T-helper 1 cell treated with Interleukin-12 subunit alpha and Interleukin-12 subunit beta and Interleukin-4 antibody, amounts not matched to agents 30 μg/mL and 1 μg/mL, for 36 hours (primary cell): ENCODE measurements at regions not wholly inside any gene's neighbourhood (a gene's known extent, or its start where the extent isn't known, plus 50 kb on each side); places are given as distances from the start of the nearest gene placed in this dataset.

Experiments used
- H3K27ac Mint-ChIP-seq: one replicate; pipeline ENCODE4 v1.8.0; 2021; ENCODE audit warnings: mild to moderate bottlenecking, mixed read lengths
- H3K27me3 Mint-ChIP-seq: one replicate; pipeline ENCODE4 v1.8.0; 2021; ENCODE audit warnings: low read depth, mixed read lengths
- H3K36me3 Mint-ChIP-seq: one replicate; pipeline ENCODE4 v1.8.0; 2021; ENCODE audit warnings: low read depth, mixed read lengths
- H3K4me1 Mint-ChIP-seq: one replicate; pipeline ENCODE4 v1.8.0; 2021; ENCODE audit warnings: low read depth, mixed read lengths
- H3K4me3 Mint-ChIP-seq: one replicate; pipeline ENCODE4 v1.8.0; 2021; ENCODE audit warnings: mild to moderate bottlenecking, moderate library complexity, mixed read lengths
- H3K9me3 Mint-ChIP-seq: one replicate; pipeline ENCODE4 v1.8.0; 2021; ENCODE audit warnings: mixed read lengths

DNA sequence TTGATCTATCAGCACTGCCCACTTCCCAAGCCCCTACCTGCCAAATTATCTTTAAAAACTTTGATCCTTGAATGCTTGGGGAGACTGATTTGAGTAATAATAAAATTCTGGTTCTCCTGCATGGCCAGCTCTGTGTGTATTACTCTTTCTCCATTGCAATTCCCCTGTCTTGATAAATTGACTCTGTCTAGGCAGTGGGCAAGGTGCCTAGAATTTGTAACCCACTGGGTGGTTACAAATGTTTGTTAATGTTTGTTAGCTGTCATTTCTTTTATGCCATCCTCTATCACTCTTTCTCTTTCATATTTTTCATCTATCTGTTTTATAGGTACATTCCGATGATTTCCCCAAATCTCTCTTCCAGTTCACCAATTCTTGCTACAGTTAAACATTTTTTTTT lies 694.1 kb downstream of the TYW1 start:
- peaks cover 43% of the 10 kb centered on the region for H3K9me3 Mint-ChIP-seq
- no peaks in the 10 kb centered on the region for H3K27me3 Mint-ChIP-seq
- H3K27ac Mint-ChIP-seq: no peak overlapping the region
- H3K36me3 Mint-ChIP-seq: no peaks in the 10 kb centered on the region
- no peak overlapping the region for H3K4me3 Mint-ChIP-seq
- H3K4me1 Mint-ChIP-seq: no peaks in the 10 kb centered on the region

DNA sequence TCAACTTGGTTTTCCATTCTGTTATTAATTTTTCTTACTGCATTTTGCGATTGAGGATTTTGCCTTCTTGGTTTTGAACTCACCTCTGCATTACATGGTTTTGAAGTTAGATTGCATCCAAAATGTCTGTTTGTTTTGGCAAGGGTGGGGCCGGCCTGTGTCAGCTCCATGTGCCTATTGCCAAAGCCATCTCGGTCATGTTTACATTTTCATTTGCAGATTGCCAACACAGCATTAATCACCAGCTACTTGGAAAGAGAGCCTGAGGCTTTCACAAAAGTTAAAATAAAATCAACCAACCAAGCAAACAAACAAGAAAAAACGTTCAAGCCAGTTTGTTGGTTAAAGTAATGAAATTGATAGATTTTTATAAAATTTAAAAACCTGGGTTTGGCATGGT lies 695.8 kb downstream of the TYW1 start:
- H3K4me3 Mint-ChIP-seq: no peak overlapping the region
- H3K27me3 Mint-ChIP-seq: no peaks in the 10 kb centered on the region
- peaks cover 55% of the 10 kb centered on the region for H3K9me3 Mint-ChIP-seq
- H3K27ac Mint-ChIP-seq: no peak overlapping the region
- H3K4me1 Mint-ChIP-seq: no peaks in the 10 kb centered on the region
- no peaks in the 10 kb centered on the region for H3K36me3 Mint-ChIP-seq

DNA sequence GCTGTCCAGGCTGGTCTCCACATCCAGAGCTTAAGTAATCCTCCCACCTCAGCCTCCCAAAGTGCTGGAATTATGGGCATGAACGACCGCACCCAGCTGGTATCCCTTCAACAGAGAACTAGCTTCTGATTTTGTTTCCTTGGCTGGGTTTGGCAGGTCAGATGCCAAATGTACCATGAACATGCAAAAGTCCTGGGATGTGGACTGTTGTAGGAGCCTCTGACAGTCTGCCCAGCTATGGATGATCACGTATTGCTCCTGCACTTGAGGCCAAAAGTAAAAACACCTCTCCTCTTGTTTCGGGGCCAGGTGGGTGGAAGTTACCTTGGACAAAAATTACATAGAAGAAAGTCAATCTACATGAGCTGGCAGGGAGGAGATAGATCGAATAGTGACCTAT lies 699.5 kb downstream of the TYW1 start:
- H3K4me3 Mint-ChIP-seq: no peak overlapping the region
- H3K9me3 Mint-ChIP-seq: peaks cover 61% of the 10 kb centered on the region
- H3K36me3 Mint-ChIP-seq: no peaks in the 10 kb centered on the region
- H3K4me1 Mint-ChIP-seq: no peaks in the 10 kb centered on the region
- H3K27me3 Mint-ChIP-seq: no peaks in the 10 kb centered on the region
- no peak overlapping the region for H3K27ac Mint-ChIP-seq

DNA sequence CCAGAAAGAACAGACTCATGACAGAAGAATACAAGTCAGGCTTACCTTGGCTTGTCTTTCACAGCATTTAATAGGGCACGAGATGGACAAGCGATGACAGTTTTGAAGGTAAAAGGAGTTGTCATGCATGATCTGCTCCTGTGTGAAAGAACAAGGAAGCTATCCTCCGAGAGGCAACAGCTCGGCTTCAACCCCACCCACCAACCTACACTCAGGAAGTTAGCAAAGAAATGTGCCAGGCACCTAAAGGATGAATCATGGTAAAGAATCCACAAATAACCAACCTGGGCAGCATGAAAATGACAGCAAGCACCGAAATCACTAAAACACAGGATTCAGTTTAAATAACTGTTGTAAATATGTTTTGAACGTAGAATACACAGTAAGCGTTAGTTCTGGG lies 700.2 kb downstream of the TYW1 start:
- Mint-ChIP-seq H3K4me1 (no peaks in the 10 kb centered on the region), H3K4me3 (no peak overlapping the region), H3K27me3 (no peaks in the 10 kb centered on the region), H3K27ac (no peak overlapping the region), H3K9me3 (peaks cover 61% of the 10 kb centered on the region), H3K36me3 (no peaks in the 10 kb centered on the region)

DNA sequence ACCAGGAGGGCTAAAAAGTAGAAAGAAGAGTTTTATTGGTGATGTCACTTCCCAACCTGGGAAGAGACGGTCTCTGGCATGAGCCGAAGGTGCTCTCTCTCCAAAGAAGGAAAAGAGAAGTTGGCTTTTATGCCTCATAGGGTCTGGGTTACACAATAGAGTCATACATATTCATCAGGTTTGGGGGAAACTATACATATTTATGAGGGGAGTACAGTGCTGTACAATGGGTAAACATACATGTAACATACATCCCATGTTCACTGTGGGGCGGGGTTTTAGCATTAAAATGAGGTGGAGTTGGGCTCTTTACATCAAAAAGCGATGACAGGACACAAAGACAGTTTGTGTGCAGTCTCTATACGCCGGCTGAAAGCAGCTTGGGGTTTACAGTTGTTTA lies 701.7 kb downstream of the TYW1 start:
- H3K36me3 Mint-ChIP-seq: no peaks in the 10 kb centered on the region
- H3K4me1 Mint-ChIP-seq: no peaks in the 10 kb centered on the region
- H3K4me3 Mint-ChIP-seq: no peak overlapping the region
- H3K9me3 Mint-ChIP-seq: peaks cover 61% of the 10 kb centered on the region
- H3K27me3 Mint-ChIP-seq: no peaks in the 10 kb centered on the region
- H3K27ac Mint-ChIP-seq: no peak overlapping the region

DNA sequence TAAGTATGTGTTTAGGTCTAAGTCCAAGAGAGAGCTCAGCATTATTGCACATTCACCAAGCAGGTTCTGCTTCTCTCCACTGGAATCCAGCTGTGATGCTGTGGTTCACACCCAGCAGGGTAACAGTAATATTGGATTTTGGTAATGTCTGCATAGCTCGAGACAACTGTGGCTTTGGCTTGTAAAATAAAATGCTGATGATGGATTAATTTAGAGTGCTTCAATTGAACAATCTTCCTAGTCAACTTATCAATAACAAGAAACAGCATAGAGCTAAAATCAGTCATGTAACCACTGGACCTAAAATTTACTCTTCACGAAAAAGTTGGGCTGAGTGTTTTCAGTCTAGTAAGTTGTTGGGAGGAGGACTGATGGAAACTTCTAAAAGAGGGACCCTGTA lies 709.2 kb downstream of the TYW1 start:
- Mint-ChIP-seq H3K4me1 (no peaks in the 10 kb centered on the region), H3K4me3 (no peak overlapping the region), H3K36me3 (no peaks in the 10 kb centered on the region), H3K9me3 (peaks cover 52% of the 10 kb centered on the region), H3K27me3 (no peaks in the 10 kb centered on the region), H3K27ac (no peak overlapping the region)

DNA sequence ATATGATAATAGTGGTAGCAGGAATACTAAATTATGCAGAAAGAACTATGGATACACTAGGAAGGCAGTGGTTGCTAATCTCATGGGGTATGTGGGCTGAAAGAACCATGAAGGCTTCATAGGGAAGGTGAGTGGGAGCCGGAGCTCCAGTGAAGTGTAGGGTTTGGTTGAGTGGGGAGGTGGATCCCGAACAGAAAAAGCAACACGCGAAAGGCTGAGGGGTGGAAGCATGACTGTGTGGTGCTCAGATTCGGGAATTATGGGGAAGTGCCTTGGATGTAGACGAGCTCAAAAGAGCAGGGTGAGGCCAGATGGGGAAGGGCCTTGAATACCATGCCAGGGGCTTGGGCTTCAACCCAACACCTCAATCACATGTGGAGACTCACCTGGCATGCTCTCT lies 715.1 kb downstream of the TYW1 start:
- Mint-ChIP-seq H3K4me3 (no peak overlapping the region), H3K36me3 (peaks cover 1% of the 10 kb centered on the region), H3K27me3 (no peaks in the 10 kb centered on the region), H3K4me1 (no peaks in the 10 kb centered on the region), H3K9me3 (peaks cover 46% of the 10 kb centered on the region), H3K27ac (no peak overlapping the region)

DNA sequence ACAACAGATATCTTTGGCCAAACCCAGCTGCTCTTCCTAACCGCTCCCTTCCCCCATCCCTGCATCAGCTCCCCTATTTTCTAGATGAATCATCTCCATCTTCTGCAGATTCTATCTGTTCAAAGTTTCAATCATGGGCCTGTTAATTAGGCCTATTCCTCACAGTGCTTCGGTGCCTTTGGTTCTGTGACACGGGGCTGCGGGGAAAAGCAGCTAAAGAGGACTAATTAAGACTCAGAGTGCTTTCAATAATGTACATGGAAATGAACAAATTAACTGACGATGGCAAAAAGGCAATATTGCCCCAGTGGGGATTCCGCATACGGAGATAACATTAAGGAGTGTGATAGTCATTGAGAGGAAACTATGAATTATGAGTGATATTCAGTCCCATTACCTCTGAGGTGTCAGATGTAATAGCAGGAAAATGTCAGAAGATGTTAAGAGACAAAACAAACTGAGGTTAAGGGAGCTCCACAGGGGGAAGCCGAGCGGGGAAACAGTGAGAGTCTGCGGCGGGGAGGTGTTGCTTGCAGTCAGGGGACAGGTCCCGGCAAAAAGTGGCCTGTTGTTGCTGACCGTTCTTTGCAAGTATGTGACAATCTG lies 716.9 kb downstream of the TYW1 start:
- H3K4me1 Mint-ChIP-seq: no peaks in the 10 kb centered on the region
- H3K9me3 Mint-ChIP-seq: peaks cover 47% of the 10 kb centered on the region
- no peak overlapping the region for H3K27ac Mint-ChIP-seq

DNA sequence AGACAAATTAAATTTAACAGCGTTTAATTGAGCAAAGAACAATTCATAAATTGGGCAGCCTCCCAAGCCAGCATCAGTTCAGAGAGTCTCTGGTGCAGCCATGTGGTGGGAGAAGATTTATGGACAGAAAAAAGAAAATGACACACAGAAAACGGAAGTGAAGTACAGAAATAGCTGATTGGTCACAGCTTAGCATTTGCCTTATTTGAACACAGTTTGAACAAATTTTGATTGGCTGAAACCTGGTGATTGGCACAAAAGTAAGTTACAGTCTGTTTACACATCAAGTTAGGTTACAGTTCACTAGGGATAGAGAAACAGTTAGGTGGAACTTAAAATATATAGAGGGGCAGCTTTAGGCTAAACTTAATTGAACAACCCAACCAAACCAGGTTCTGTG lies 720.1 kb downstream of the TYW1 start:
- Mint-ChIP-seq H3K36me3 (no peaks in the 10 kb centered on the region), H3K27me3 (no peaks in the 10 kb centered on the region), H3K9me3 (peaks cover 39% of the 10 kb centered on the region), H3K27ac (no peak overlapping the region), H3K4me3 (no peak overlapping the region), H3K4me1 (no peaks in the 10 kb centered on the region)

More for the DNA sequence above, 716.9 kb downstream of the TYW1 start:
- Mint-ChIP-seq H3K4me3 (no peak overlapping the region), H3K27me3 (no peaks in the 10 kb centered on the region), H3K36me3 (peaks cover 1% of the 10 kb centered on the region)

DNA sequence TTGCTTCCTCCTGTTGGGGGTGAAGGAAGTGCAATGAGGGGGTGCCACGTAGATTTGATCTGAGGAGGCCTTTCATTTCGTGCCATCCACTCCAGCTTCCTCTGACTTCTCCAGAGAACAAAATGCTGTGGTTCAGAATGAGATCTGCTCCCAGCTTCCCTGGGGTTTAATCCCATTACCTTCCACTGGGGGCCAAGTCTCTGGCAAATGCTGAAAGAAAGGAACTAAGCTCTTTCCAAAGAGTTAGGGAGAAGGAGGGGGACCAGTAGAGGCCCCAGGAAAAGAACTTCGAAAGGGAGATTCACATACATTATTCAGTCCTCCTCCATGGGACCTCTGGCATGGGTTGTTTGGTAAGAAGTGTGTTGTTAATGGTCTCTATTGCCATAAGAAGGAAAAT lies 727.0 kb downstream of the TYW1 start:
- Mint-ChIP-seq H3K4me1 (no peaks in the 10 kb centered on the region), H3K27me3 (no peaks in the 10 kb centered on the region), H3K36me3 (no peaks in the 10 kb centered on the region), H3K9me3 (peaks cover 45% of the 10 kb centered on the region), H3K27ac (no peak overlapping the region), H3K4me3 (no peak overlapping the region)

DNA sequence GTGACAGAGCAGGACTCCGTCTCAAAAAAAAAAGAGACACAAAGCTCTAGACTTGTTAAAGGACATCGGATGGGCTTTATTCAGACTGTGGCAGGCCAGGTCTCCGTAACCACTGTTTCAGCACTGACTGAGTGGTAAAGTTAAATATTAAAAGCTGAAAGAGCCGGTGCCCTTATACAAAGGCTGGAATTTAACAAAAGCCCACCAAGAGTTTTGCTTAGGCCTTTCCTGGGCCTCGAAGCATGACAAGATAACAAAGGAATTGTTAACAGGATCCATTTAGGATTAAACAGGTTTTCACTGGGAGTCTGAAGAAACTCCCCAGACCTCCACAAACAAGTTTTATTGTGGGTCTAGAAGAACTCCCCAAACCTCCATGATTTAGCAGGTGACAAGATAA lies 727.8 kb downstream of the TYW1 start:
- Mint-ChIP-seq H3K27me3 (no peaks in the 10 kb centered on the region), H3K4me1 (no peaks in the 10 kb centered on the region), H3K36me3 (no peaks in the 10 kb centered on the region), H3K4me3 (no peak overlapping the region), H3K27ac (no peak overlapping the region), H3K9me3 (peaks cover 50% of the 10 kb centered on the region)

DNA sequence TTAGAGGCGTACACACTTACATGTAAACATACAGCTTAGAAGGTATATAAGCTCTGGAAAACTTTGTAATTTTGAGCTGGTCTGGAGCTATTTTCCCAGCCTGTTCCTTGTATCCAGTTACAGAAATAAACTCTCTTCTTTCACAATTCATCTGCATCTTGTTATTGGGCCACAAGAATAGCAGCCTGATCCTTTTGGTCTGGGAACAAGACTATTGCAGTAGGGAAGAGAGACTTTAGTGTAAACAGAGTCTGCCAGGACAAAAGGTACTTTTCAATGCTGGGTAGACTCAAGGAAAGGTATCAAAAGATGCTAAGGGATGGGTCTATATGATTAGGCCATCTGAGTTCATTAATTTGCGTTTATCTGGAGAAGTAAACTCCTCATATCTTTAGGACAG lies 728.3 kb downstream of the TYW1 start:
- Mint-ChIP-seq H3K9me3 (peaks cover 53% of the 10 kb centered on the region), H3K4me3 (no peak overlapping the region)

DNA sequence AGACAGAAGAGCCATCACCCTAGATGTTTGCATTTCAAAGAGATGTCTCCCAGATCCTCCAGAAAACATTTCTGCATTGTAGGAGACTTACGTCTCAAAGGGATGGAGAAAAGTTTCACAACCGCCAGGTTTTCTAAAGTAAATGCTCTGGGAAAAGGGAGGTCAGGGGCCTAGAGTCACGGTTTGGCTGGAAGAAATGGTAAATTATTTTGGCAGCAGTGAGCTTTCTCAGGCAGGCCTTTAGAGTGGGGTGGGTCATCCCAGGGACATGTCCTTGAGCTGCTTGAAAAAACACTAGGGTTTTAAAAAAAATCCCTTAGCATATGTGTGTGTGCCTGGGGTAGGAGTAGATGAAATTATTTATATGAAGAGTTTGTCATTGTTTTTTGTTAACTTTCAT lies 728.8 kb downstream of the TYW1 start:
- Mint-ChIP-seq H3K27me3 (no peaks in the 10 kb centered on the region), H3K4me1 (no peaks in the 10 kb centered on the region), H3K36me3 (no peaks in the 10 kb centered on the region), H3K4me3 (no peak overlapping the region), H3K27ac (no peak overlapping the region), H3K9me3 (peaks cover 53% of the 10 kb centered on the region)

More for the DNA sequence above, 728.3 kb downstream of the TYW1 start:
- Mint-ChIP-seq H3K36me3 (no peaks in the 10 kb centered on the region), H3K27ac (no peak overlapping the region), H3K4me1 (no peaks in the 10 kb centered on the region), H3K27me3 (no peaks in the 10 kb centered on the region)

DNA sequence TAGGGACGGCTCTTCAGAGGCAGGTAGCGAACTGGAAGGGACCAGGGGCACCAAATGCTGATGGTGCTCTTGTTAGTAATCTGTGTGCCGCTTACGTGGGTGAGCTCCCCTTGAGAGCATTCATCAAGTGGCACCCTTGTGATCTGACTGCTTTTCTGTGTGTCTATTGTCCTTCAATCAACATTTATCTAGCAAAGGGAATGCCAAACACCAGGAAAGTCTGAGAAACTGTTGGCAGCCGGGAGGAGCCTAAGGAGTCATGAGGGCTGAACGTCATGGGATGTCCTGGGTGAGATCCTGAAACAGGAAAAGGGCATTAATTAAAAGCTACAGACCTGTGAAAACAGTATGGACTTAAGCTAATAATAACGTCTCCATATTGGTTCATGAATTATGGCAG lies 733.1 kb downstream of the TYW1 start:
- no peaks in the 10 kb centered on the region for H3K27me3 Mint-ChIP-seq
- H3K27ac Mint-ChIP-seq: no peak overlapping the region
- no peaks in the 10 kb centered on the region for H3K4me1 Mint-ChIP-seq
- H3K9me3 Mint-ChIP-seq: peaks cover 44% of the 10 kb centered on the region
- no peak overlapping the region for H3K4me3 Mint-ChIP-seq
- H3K36me3 Mint-ChIP-seq: no peaks in the 10 kb centered on the region

DNA sequence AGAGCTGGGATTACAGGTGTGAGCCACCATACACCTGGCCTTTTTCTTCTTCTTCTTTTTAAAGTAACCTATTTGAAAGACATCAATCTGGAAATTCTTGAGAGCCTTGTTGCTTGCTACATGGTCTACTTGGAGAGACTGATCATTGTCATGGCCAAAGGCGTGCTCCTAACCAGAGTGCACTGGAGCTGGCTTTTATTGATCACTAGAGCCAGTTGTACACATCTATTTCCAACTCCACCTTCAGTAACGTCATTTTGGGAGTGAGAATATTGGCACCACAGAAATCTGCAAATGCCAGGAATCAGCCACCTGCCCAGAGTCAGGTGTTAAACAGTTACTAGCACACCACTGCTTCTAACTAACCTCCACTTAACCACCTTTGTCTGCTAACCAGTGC lies 735.1 kb downstream of the TYW1 start:
- Mint-ChIP-seq H3K36me3 (no peaks in the 10 kb centered on the region), H3K27ac (no peak overlapping the region), H3K4me3 (no peak overlapping the region), H3K4me1 (no peaks in the 10 kb centered on the region), H3K9me3 (peaks cover 42% of the 10 kb centered on the region), H3K27me3 (no peaks in the 10 kb centered on the region)

DNA sequence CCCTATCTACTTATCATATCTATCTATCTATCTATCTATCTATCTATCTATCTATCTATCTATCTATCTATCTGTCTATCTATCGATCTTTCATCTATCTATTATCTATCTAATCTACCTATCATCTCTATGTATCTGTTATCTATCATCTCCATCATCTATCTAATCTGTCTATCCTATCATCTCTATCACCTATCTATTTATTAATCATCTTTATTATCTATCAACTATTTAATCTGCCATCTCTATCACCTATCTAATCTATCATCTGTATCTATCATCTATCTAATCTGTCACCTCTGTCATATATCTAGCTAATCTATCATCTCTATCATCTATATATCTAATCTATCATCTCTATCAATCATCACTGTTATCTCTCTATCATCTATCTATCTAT lies 736.3 kb downstream of the TYW1 start:
- Mint-ChIP-seq H3K36me3 (no peaks in the 10 kb centered on the region), H3K27me3 (no peaks in the 10 kb centered on the region), H3K4me1 (no peaks in the 10 kb centered on the region), H3K9me3 (peaks cover 47% of the 10 kb centered on the region), H3K27ac (no peak overlapping the region), H3K4me3 (no peak overlapping the region)
